Progenitor cell of endocrine pancreas (in vitro differentiated cells): ENCODE measurements at regions not wholly inside any gene's neighbourhood (a gene's known extent, or its start where the extent isn't known, plus 50 kb on each side); places are given as distances from the start of the nearest gene placed in this dataset.

ENCODE experiments used
- DNase-seq: peaks from one replicate; pipeline ENCODE4 v3.0.0; 2021; ENCODE audit warnings: low spot score; ENCODE audit not compliant: unreplicated experiment
- H3K27ac Mint-ChIP-seq: 2 replicates; pipeline ENCODE4 v1.8.0; 2021; ENCODE audit warnings: mild to moderate bottlenecking, moderate library complexity, mixed read lengths
- H3K27me3 Mint-ChIP-seq: 2 replicates; pipeline ENCODE4 v1.8.0; 2021; ENCODE audit warnings: mixed read lengths
- H3K36me3 Mint-ChIP-seq: 2 replicates; pipeline ENCODE4 v1.8.0; 2022; ENCODE audit warnings: mixed read lengths; ENCODE audit not compliant: insufficient read depth
- H3K4me1 Mint-ChIP-seq: 2 replicates; pipeline ENCODE4 v1.8.0; 2021; ENCODE audit warnings: low read depth, mixed read lengths
- H3K4me3 Mint-ChIP-seq: 2 replicates; pipeline ENCODE4 v1.8.0; 2021; ENCODE audit warnings: low read depth, mild to moderate bottlenecking, moderate library complexity, mixed read lengths
- H3K9me3 Mint-ChIP-seq: 2 replicates; pipeline ENCODE4 v1.8.0; 2021; ENCODE audit warnings: low read depth, mixed read lengths
- CTCF ChIP-seq: fragments of 200-600 bp; sonication (generic); IDR thresholded peaks from one replicate; pipeline ENCODE4 v1.5.0; 2021; ENCODE audit warnings: antibody characterized with exemption, mild to moderate bottlenecking; ENCODE audit not compliant: unreplicated experiment

GRCh38 chr18:45449418-45450227 lies 165.7 kb upstream of the SLC14A2 start:
- DNase-seq, result no peak
- Mint-ChIP-seq H3K27ac (no peak overlapping the region), H3K27me3 (no peaks in the 10 kb centered on the region)

GRCh38 chr18:45456090-45457021 lies 158.9 kb upstream of the SLC14A2 start:
- H3K36me3 Mint-ChIP-seq, result no peaks in the 10 kb centered on the region
- no peak for DNase-seq
- peaks cover 3% of the 10 kb centered on the region for H3K9me3 Mint-ChIP-seq
- H3K27ac Mint-ChIP-seq, result no peak overlapping the region
- TF ChIP-seq CTCF, result no peak
- peaks cover 2% of the 10 kb centered on the region for H3K4me1 Mint-ChIP-seq
- peaks cover 8% of the 10 kb centered on the region for H3K27me3 Mint-ChIP-seq
- H3K4me3 Mint-ChIP-seq, result no peak overlapping the region

More at GRCh38 chr18:45449418-45450227, 165.7 kb upstream of the SLC14A2 start:
- TF ChIP-seq CTCF, result no peak
- Mint-ChIP-seq H3K4me1 (peaks cover 16% of the 10 kb centered on the region), H3K4me3 (no peak overlapping the region), H3K36me3 (no peaks in the 10 kb centered on the region), H3K9me3 (peaks cover 3% of the 10 kb centered on the region)

GRCh38 chr18:45458033-45458432 lies 157.2 kb upstream of the SLC14A2 start:
- H3K27ac Mint-ChIP-seq, result no peak overlapping the region
- peaks cover 11% of the 10 kb centered on the region for H3K27me3 Mint-ChIP-seq
- H3K36me3 Mint-ChIP-seq, result no peaks in the 10 kb centered on the region
- H3K4me1 Mint-ChIP-seq, result no peaks in the 10 kb centered on the region
- H3K9me3 Mint-ChIP-seq, result peaks cover 3% of the 10 kb centered on the region
- no peak for TF ChIP-seq CTCF
- no peak overlapping the region for H3K4me3 Mint-ChIP-seq
- DNase-seq, result no peak

DNA sequence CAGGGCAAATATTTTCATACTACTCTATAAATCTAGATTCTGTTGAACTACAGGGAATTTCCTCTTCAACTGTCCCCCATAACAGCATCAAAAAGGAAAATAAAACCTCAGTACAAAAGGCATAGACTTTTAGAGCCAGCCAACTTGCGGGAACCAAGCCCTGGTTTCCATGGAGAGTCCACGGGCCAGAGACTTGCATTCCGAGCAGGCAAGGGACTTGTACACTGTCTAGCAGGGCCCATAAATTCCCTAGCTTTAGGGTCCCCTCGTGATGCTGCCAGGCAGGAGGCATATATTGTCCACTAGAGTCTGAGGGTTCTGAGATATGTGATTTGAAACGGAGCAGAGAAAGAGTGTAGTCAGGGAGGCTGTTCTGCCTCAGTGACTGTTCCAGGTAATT lies 153.1 kb upstream of the SLC14A2 start:
- no peaks in the 10 kb centered on the region for H3K9me3 Mint-ChIP-seq
- H3K27me3 Mint-ChIP-seq, result peaks cover 21% of the 10 kb centered on the region
- no peaks in the 10 kb centered on the region for H3K36me3 Mint-ChIP-seq

More for the DNA sequence above, 153.1 kb upstream of the SLC14A2 start:
- TF ChIP-seq CTCF, result no peak
- H3K27ac Mint-ChIP-seq, result no peak overlapping the region
- no peaks in the 10 kb centered on the region for H3K4me1 Mint-ChIP-seq
- DNase-seq, result no peak
- H3K4me3 Mint-ChIP-seq, result no peak overlapping the region
